ENCODE measurements at regions not wholly inside any gene's neighbourhood (a gene's known extent, or its start where the extent isn't known, plus 50 kb on each side); places are given as distances from the start of the nearest gene placed in this dataset.

DNA sequence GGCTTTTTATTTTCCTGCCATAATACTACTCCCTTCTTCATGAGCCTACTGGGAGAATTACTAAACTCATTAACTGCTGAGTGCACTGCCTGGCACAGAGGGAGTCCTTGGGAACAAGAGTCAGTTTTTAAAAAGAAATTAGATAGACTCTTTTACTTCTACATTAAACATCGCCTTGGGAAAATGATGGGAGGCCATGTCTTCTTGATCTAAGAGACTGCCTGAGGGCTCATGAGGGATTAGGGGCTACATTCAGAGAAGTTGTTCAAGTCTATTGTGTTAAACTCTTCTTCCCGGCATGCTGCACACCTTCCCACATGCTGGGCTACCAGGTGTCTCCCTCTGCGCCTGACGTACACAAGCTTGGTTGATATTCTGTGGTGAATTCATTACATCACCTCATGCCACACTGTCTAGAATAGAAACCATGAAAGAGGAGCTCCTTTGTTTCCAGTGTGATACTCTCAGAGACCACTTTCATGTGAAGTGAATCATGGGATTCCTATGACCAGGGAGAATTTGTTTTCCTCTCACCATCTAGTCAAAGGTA, 1422.3 kb downstream of the AACS start:
- TF ChIP-seq, protein P1, sequence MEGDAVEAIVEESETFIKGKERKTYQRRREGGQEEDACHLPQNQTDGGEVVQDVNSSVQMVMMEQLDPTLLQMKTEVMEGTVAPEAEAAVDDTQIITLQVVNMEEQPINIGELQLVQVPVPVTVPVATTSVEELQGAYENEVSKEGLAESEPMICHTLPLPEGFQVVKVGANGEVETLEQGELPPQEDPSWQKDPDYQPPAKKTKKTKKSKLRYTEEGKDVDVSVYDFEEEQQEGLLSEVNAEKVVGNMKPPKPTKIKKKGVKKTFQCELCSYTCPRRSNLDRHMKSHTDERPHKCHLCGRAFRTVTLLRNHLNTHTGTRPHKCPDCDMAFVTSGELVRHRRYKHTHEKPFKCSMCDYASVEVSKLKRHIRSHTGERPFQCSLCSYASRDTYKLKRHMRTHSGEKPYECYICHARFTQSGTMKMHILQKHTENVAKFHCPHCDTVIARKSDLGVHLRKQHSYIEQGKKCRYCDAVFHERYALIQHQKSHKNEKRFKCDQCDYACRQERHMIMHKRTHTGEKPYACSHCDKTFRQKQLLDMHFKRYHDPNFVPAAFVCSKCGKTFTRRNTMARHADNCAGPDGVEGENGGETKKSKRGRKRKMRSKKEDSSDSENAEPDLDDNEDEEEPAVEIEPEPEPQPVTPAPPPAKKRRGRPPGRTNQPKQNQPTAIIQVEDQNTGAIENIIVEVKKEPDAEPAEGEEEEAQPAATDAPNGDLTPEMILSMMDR (conservative IDR thresholded peaks at IDR 0.05; ENCODE audit: low read length): no peak
- TF ChIP-seq EZH2phosphoT487 (IDR thresholded peaks at IDR 0.05; ENCODE audit: borderline replicate concordance, low read depth, low read length): no peak
